Kidney (tissue), 13 donors: ENCODE measurements at regions not wholly inside any gene's neighbourhood (a gene's known extent, or its start where the extent isn't known, plus 50 kb on each side); places are given as distances from the start of the nearest gene placed in this dataset.
"Not testable (repeated sequence)": the region's sequence is repeated elsewhere in the genome, so short reads cannot be mapped to it uniquely, and the experiment has no call there.

Experiments used
- DNase-seq, 5 donors: peaks; one replicate each; pipeline ENCODE4 v3.0.0-alpha.2; 2013 to 2020
- FAIRE-seq: peaks from 2 replicates; lab custom pipeline; 2012; peaks lifted over from hg19 to GRCh38; lab: Jason Lieb, UNC
- H3K27ac ChIP-seq, 2 donors: one replicate each; pipeline ENCODE4 v1.7.0; 2013; ENCODE audit warnings: low read depth in 2 of 2, low read length in 2 of 2, inconsistent platforms in 1 of 2
- H3K27me3 ChIP-seq: one replicate; pipeline ENCODE4 v1.7.1; 2013; ENCODE audit warnings: low read length, inconsistent platforms; ENCODE audit not compliant: control insufficient read depth, insufficient read depth
- H3K36me3 ChIP-seq, 3 donors: one replicate each; pipeline versions ENCODE4 v1.7.0 to v1.7.1; 2013; ENCODE audit warnings: low read length in 3 of 3, control low read depth in 1 of 3, inconsistent platforms in 1 of 3; ENCODE audit not compliant: insufficient read depth in 3 of 3, control insufficient read depth in 2 of 3
- H3K4me1 ChIP-seq, 3 donors: one replicate each; pipeline versions ENCODE4 v1.7.0 to v1.7.1; 2013; ENCODE audit warnings: low read length in 3 of 3, inconsistent platforms in 1 of 3, low read depth in 1 of 3; ENCODE audit not compliant: control insufficient read depth in 2 of 3, insufficient read depth in 2 of 3
- H3K4me3 ChIP-seq, 3 donors: one replicate each; pipeline versions ENCODE4 v1.7.0 to v1.8.1; 2013; ENCODE audit warnings: low read length in 3 of 3, control low read depth in 1 of 3, inconsistent platforms in 1 of 3
- H3K9ac ChIP-seq, 3 donors: one replicate each; pipeline versions ENCODE4 v1.7.0 to v1.7.1; 2013; ENCODE audit warnings: low read length in 3 of 3, control low read depth in 1 of 3, inconsistent platforms in 1 of 3
- H3K9me3 ChIP-seq, 3 donors: one replicate each; pipeline versions ENCODE4 v1.7.0 to v1.7.1; 2013; ENCODE audit warnings: low read length in 3 of 3, control low read depth in 1 of 3, inconsistent platforms in 1 of 3; ENCODE audit not compliant: control insufficient read depth in 2 of 3, insufficient read depth in 1 of 3
- intact Hi-C: fragments of 100-400 bp; cut with DNase I; formaldehyde crosslinking; loops from one replicate; pipeline ENCODE4 v1.11.1; 2022
- TF ChIP-seq, protein P1 (sequence below): IDR thresholded peaks from 3 replicates; pipeline ENCODE4 v1.5.1; 2012; ENCODE audit warnings: mild to moderate bottlenecking, moderate library complexity, borderline replicate concordance; ENCODE audit not compliant: insufficient read depth; ENCODE audit errors: extremely low read depth
- donor health status: control.
- donor health status: control.
- donor health status: control.
- donor health status: control.
- donor health status: control.
- donor health status: DM: yes; HTN: yes; CAD: no.
- donor health status: Normal renal cell carcinoma (clear cell type).

DNA sequence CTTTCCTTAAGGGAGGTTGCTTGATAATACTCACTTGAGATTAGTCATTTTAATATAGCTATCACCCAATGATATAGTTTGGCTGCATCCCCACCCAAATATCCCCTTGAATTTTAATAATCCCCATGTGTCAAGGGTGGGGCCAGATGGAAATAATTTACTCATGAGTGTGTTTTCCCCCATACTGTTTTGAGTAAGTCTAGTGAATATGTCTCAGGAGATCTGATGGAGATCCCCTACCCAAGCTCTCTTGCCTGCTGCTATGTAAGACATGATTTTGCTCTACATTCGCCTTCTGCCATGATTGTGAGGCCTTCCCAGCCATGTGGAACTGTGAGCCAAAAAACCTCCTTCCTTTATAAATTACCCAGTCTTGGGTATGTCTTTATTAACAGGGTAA is 539.7 kb upstream of the GRID2 start:
- no peak for DNase-seq
- no peaks in the 10 kb centered on the region for H3K4me1 ChIP-seq
- FAIRE-seq: no peak
- TF ChIP-seq, protein P1, sequence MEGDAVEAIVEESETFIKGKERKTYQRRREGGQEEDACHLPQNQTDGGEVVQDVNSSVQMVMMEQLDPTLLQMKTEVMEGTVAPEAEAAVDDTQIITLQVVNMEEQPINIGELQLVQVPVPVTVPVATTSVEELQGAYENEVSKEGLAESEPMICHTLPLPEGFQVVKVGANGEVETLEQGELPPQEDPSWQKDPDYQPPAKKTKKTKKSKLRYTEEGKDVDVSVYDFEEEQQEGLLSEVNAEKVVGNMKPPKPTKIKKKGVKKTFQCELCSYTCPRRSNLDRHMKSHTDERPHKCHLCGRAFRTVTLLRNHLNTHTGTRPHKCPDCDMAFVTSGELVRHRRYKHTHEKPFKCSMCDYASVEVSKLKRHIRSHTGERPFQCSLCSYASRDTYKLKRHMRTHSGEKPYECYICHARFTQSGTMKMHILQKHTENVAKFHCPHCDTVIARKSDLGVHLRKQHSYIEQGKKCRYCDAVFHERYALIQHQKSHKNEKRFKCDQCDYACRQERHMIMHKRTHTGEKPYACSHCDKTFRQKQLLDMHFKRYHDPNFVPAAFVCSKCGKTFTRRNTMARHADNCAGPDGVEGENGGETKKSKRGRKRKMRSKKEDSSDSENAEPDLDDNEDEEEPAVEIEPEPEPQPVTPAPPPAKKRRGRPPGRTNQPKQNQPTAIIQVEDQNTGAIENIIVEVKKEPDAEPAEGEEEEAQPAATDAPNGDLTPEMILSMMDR: no peak
- no peak overlapping the region for H3K4me3 ChIP-seq
- H3K9ac ChIP-seq: no peak overlapping the region
- H3K36me3 ChIP-seq: no peaks in the 10 kb centered on the region
- no peaks in the 10 kb centered on the region for H3K9me3 ChIP-seq
- H3K27ac ChIP-seq: no peak overlapping the region
- intact Hi-C loops: no loop called here
- H3K27me3 ChIP-seq: no peaks in the 10 kb centered on the region

DNA sequence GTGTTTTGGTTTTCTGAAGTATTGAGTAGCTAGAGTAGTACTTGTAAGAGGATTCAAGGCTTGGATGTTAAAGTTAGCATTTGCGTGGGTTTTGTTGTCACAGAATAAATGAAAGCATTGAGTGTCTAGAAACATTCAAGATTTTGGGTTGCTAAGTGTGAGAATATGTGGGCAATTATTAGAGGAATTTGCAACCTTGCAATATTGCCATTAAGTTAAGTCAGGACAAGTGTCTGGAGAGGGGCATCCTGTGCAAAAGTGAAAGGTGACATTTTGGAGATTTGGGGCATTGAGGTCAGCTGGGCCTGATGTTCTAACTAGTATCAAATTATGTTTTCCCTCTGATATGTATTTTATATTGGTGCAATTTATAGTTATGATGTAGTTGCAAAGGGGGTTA is 533.9 kb upstream of the GRID2 start:
- no peaks in the 10 kb centered on the region for H3K9me3 ChIP-seq
- intact Hi-C loops: no loop called here

DNA sequence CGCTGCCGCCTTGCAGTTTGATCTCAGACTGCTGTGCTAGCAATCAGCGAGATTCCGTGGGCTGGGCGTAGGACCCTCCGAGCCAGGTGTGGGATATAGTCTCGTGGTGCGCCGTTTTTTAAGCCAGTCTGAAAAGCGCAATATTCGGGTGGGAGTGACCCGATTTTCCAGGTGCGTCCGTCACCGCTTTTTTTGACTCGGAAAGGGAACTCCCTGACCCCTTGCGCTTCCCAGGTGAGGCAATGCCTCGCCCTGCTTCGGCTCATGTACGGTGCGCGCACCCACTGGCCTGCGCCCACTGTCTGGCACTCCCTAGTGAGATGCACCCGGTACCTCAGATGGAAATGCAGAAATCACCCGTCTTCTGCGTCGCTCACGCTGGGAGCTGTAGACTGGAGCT is 512.1 kb upstream of the GRID2 start:
- H3K4me1 ChIP-seq, intact Hi-C loops, H3K27ac ChIP-seq, FAIRE-seq, DNase-seq, H3K4me3 ChIP-seq, H3K36me3 ChIP-seq, H3K9me3 ChIP-seq, H3K27me3 ChIP-seq, H3K9ac ChIP-seq: not testable (repeated sequence)

More for the DNA sequence above, 533.9 kb upstream of the GRID2 start:
- TF ChIP-seq, protein P1: no peak
- Histone ChIP-seq H3K27ac (no peak overlapping the region), H3K4me1 (no peaks in the 10 kb centered on the region), H3K4me3 (no peak overlapping the region), H3K9ac (no peak overlapping the region), H3K27me3 (no peaks in the 10 kb centered on the region), H3K36me3 (no peaks in the 10 kb centered on the region)
- no peak for FAIRE-seq
- DNase-seq: no peak

DNA sequence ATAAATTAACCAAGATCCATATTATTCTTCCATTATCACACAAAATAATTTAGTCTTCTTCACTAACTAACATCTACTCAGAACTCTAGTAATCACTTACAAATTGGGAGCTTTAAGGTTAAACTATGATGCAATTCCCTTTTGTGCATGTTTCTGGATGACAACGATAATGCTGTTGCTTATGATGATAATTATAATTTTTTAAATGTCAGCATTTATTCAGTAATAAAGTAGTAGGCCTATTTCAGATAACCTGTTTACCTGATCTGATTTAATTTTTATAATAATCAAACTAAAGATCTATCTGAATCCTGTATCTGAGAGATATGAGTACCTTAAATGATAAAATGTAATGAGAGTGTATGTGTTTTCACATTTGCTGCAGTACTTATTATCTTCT is 507.8 kb upstream of the GRID2 start:
- no peak for DNase-seq
- intact Hi-C loops: no loop called here
- Histone ChIP-seq H3K27ac (no peak overlapping the region), H3K36me3 (no peaks in the 10 kb centered on the region), H3K4me3 (no peak overlapping the region), H3K27me3 (no peaks in the 10 kb centered on the region), H3K9me3 (no peaks in the 10 kb centered on the region), H3K4me1 (no peaks in the 10 kb centered on the region), H3K9ac (no peak overlapping the region)
- no peak for FAIRE-seq
- TF ChIP-seq, protein P1: no peak
